ENCODE measurements at regions not wholly inside any gene's neighbourhood (a gene's known extent, or its start where the extent isn't known, plus 50 kb on each side); places are given as distances from the start of the nearest gene placed in this dataset.

- no peak overlapping the region for H3K4me3 ChIP-seq (ENCODE audit: low read length)
- TF ChIP-seq EZH2 (optimal IDR thresholded peaks at IDR 0.05; ENCODE audit: low read depth, low read length) (no peak), EZH2phosphoT487 (IDR thresholded peaks at IDR 0.05; ENCODE audit: low read length) (no peak)
- TF ChIP-seq, protein P1, sequence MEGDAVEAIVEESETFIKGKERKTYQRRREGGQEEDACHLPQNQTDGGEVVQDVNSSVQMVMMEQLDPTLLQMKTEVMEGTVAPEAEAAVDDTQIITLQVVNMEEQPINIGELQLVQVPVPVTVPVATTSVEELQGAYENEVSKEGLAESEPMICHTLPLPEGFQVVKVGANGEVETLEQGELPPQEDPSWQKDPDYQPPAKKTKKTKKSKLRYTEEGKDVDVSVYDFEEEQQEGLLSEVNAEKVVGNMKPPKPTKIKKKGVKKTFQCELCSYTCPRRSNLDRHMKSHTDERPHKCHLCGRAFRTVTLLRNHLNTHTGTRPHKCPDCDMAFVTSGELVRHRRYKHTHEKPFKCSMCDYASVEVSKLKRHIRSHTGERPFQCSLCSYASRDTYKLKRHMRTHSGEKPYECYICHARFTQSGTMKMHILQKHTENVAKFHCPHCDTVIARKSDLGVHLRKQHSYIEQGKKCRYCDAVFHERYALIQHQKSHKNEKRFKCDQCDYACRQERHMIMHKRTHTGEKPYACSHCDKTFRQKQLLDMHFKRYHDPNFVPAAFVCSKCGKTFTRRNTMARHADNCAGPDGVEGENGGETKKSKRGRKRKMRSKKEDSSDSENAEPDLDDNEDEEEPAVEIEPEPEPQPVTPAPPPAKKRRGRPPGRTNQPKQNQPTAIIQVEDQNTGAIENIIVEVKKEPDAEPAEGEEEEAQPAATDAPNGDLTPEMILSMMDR (IDR thresholded peaks at IDR 0.05; ENCODE audit: low read length) = no peak
- H3K27me3 ChIP-seq (replicated peaks; ENCODE audit: insufficient read depth, low read length) = no peaks in the 10 kb centered on the region
- H3K36me3 ChIP-seq (replicated peaks; ENCODE audit: insufficient read depth, low read length) = no peaks in the 10 kb centered on the region
- no peak overlapping the region for H2AFZ ChIP-seq (ENCODE audit: low read length)
- no peak overlapping the region for H3K4me2 ChIP-seq (ENCODE audit: low read depth, low read length)
- no peaks in the 10 kb centered on the region for H3K79me2 ChIP-seq (ENCODE audit: low read length)
- H4K20me1 ChIP-seq (ENCODE audit: insufficient read depth, low read length) = no peaks in the 10 kb centered on the region
- no peak overlapping the region for H3K9ac ChIP-seq (ENCODE audit: low read length)
- no peak for DNase-seq
- no peaks in the 10 kb centered on the region for H3F3A ChIP-seq (ENCODE audit: insufficient read depth, low read length)
- H3K27ac ChIP-seq (ENCODE audit: low read length) = no peak overlapping the region
- no peaks in the 10 kb centered on the region for H3K9me3 ChIP-seq (replicated peaks; ENCODE audit: insufficient read depth, low read length)
- no peaks in the 10 kb centered on the region for H3K9me2 ChIP-seq (replicated peaks; ENCODE audit: insufficient read depth, low read length)
- H3K4me1 ChIP-seq (ENCODE audit: low read length) = no peaks in the 10 kb centered on the region
These were observed 501.5 kb downstream of the BCL11A start for GRCh38 chr2:60051991-60052390.

DNA sequence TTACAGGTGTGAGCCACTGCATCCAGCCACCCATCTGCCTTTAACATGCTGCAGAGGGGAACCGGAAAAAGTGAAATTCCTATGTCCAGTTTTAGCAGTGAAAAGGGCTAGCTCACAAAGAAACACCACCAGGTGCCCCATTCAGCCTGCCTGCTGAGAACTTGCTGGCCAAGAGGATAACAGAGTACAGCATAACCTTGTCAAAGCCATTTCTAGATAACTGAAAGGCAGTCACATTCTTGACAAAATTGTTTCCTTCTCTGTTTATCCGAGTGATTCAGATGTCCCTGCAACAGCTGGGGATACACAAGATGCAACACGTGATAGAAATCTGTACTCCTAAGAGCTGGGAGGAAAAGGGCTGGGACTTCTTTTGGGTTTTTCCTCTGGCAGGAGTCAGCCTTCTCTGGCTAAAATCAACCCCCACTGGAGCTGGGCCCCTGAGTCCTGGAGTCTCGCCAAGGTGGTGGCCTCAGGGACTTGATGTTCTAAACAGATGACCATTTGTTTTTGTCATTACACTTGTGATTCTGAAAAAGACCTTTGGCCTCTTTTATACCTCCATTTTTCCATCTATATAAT lies 505.4 kb downstream of the BCL11A start:
- DNase-seq = no peak
- Histone ChIP-seq H3K27me3 (replicated peaks; ENCODE audit: insufficient read depth, low read length) (no peaks in the 10 kb centered on the region), H3K9me2 (replicated peaks; ENCODE audit: insufficient read depth, low read length) (no peaks in the 10 kb centered on the region), H3K27ac (ENCODE audit: low read length) (no peak overlapping the region), H3F3A (ENCODE audit: insufficient read depth, low read length) (no peaks in the 10 kb centered on the region), H3K79me2 (ENCODE audit: low read length) (no peaks in the 10 kb centered on the region), H3K4me1 (ENCODE audit: low read length) (no peaks in the 10 kb centered on the region), H3K9ac (ENCODE audit: low read length) (no peak overlapping the region), H2AFZ (ENCODE audit: low read length) (no peak overlapping the region), H3K36me3 (replicated peaks; ENCODE audit: insufficient read depth, low read length) (no peaks in the 10 kb centered on the region), H3K9me3 (replicated peaks; ENCODE audit: insufficient read depth, low read length) (no peaks in the 10 kb centered on the region), H3K4me2 (ENCODE audit: low read depth, low read length) (no peak overlapping the region), H3K4me3 (ENCODE audit: low read length) (no peak overlapping the region), H4K20me1 (ENCODE audit: insufficient read depth, low read length) (no peaks in the 10 kb centered on the region)
- TF ChIP-seq EZH2phosphoT487 (IDR thresholded peaks at IDR 0.05; ENCODE audit: low read length) = no peak
- TF ChIP-seq EZH2 (optimal IDR thresholded peaks at IDR 0.05; ENCODE audit: low read depth, low read length) = no peak
- TF ChIP-seq, protein P1 (IDR thresholded peaks at IDR 0.05; ENCODE audit: low read length) = no peak

- H3K79me2 ChIP-seq (ENCODE audit: low read length) = no peaks in the 10 kb centered on the region
- H3K9me2 ChIP-seq (replicated peaks; ENCODE audit: insufficient read depth, low read length) = no peaks in the 10 kb centered on the region
- no peaks in the 10 kb centered on the region for H3K4me1 ChIP-seq (ENCODE audit: low read length)
- H3K9me3 ChIP-seq (replicated peaks; ENCODE audit: insufficient read depth, low read length) = no peaks in the 10 kb centered on the region
- H4K20me1 ChIP-seq (ENCODE audit: insufficient read depth, low read length) = no peaks in the 10 kb centered on the region
- H3K27ac ChIP-seq (ENCODE audit: low read length) = no peak overlapping the region
- H3K4me3 ChIP-seq (ENCODE audit: low read length) = no peak overlapping the region
- no peaks in the 10 kb centered on the region for H3K27me3 ChIP-seq (replicated peaks; ENCODE audit: insufficient read depth, low read length)
- TF ChIP-seq EZH2phosphoT487 (IDR thresholded peaks at IDR 0.05; ENCODE audit: low read length) (no peak), EZH2 (optimal IDR thresholded peaks at IDR 0.05; ENCODE audit: low read depth, low read length) (no peak)
- TF ChIP-seq, protein P1 (IDR thresholded peaks at IDR 0.05; ENCODE audit: low read length) = no peak
- no peaks in the 10 kb centered on the region for H3K36me3 ChIP-seq (replicated peaks; ENCODE audit: insufficient read depth, low read length)
- DNase-seq = no peak
- no peak overlapping the region for H3K4me2 ChIP-seq (ENCODE audit: low read depth, low read length)
- no peak overlapping the region for H3K9ac ChIP-seq (ENCODE audit: low read length)
- no peak overlapping the region for H2AFZ ChIP-seq (ENCODE audit: low read length)
- H3F3A ChIP-seq (ENCODE audit: insufficient read depth, low read length) = no peaks in the 10 kb centered on the region
These were observed 506.1 kb downstream of the BCL11A start for GRCh38 chr2:60047347-60047746.

Data from MM.1S (cell line).